OCI-LY1 (cell line): ENCODE measurements at regions not wholly inside any gene's neighbourhood (a gene's known extent, or its start where the extent isn't known, plus 50 kb on each side); places are given as distances from the start of the nearest gene placed in this dataset.

Experiments used
- H2AFZ ChIP-seq: fragments of 200-600 bp; sonication (generic), shearing (Covaris generic); 2 replicates; pipeline ENCODE4 v1.6.0; 2014; ENCODE audit warnings: antibody characterized with exemption, mild to moderate bottlenecking, low read length
- H3F3A ChIP-seq: fragments of 200-600 bp; sonication (generic), shearing (Covaris generic); 2 replicates; pipeline ENCODE4 v1.6.0; 2014; ENCODE audit warnings: mild to moderate bottlenecking, antibody characterized with exemption, low read length, moderate library complexity; ENCODE audit not compliant: insufficient read depth
- H3K27ac ChIP-seq: fragments of 200-600 bp; sonication (generic); 2 replicates; pipeline ENCODE4 v1.5.1; 2014; ENCODE audit warnings: low read length, mixed run types, mild to moderate bottlenecking, low read depth; ENCODE audit not compliant: poor library complexity, severe bottlenecking
- H3K27me3 ChIP-seq: fragments of 200-600 bp; sonication (generic); 2 replicates; pipeline ENCODE4 v1.6.0; 2014; ENCODE audit warnings: antibody characterized with exemption, mild to moderate bottlenecking, low read length, moderate library complexity; ENCODE audit not compliant: insufficient read depth
- H3K36me3 ChIP-seq: fragments of 200-600 bp; sonication (generic); 2 replicates; pipeline ENCODE4 v1.6.1; 2014; ENCODE audit warnings: mild to moderate bottlenecking, antibody characterized with exemption, low read length, moderate library complexity, mixed read lengths; ENCODE audit not compliant: insufficient read depth
- H3K4me1 ChIP-seq: fragments of 200-600 bp; sonication (generic); 2 replicates; pipeline ENCODE4 v1.5.1; 2014; ENCODE audit warnings: mild to moderate bottlenecking, low read length, moderate library complexity; ENCODE audit not compliant: insufficient read depth, severe bottlenecking
- H3K4me2 ChIP-seq: fragments of 200-600 bp; sonication (generic), shearing (Covaris generic); 2 replicates; pipeline ENCODE4 v1.6.1; 2014; ENCODE audit warnings: low read length
- H3K4me3 ChIP-seq: fragments of 200-600 bp; sonication (generic); 2 replicates; pipeline ENCODE4 v1.5.1; 2014; ENCODE audit warnings: low read length, low read depth, mild to moderate bottlenecking, mixed read lengths; ENCODE audit not compliant: poor library complexity, severe bottlenecking
- H3K79me2 ChIP-seq: fragments of 200-600 bp; shearing (Covaris generic); 2 replicates; pipeline ENCODE4 v1.6.1; 2016; ENCODE audit warnings: mixed run types, low read length, mixed read lengths; ENCODE audit not compliant: insufficient read depth
- H3K9ac ChIP-seq: fragments of 200-600 bp; sonication (generic), shearing (Covaris generic); 2 replicates; pipeline ENCODE4 v1.6.1; 2014; ENCODE audit warnings: mild to moderate bottlenecking, low read length, mixed read lengths
- H3K9me2 ChIP-seq: fragments of 200-600 bp; sonication (generic), shearing (Covaris generic); 2 replicates; pipeline ENCODE4 v1.6.1; 2014; ENCODE audit warnings: low read depth, mild to moderate bottlenecking, low read length, mixed read lengths
- H3K9me3 ChIP-seq: fragments of 200-600 bp; shearing (Covaris generic); 2 replicates; pipeline ENCODE4 v1.6.1; 2014; ENCODE audit warnings: low read length, mixed read lengths
- H4K20me1 ChIP-seq: fragments of 200-600 bp; sonication (generic), shearing (Covaris generic); 2 replicates; pipeline ENCODE4 v1.6.0; 2016; ENCODE audit warnings: mild to moderate bottlenecking, low read length; ENCODE audit not compliant: insufficient read depth
- CTCF ChIP-seq: fragments of 200-600 bp; sonication (generic), shearing (Covaris generic); IDR thresholded peaks from 2 replicates; pipeline ENCODE4 v1.5.1; 2017; ENCODE audit warnings: mild to moderate bottlenecking, antibody characterized with exemption, low read length, moderate library complexity, mixed read lengths
- EZH2 ChIP-seq: fragments of 200-600 bp; sonication (generic), shearing (Covaris generic); IDR thresholded peaks from 2 replicates; pipeline ENCODE4 v1.8.0; 2017; ENCODE audit warnings: borderline replicate concordance, mixed run types, mild to moderate bottlenecking, antibody characterized with exemption, low read length, moderate library complexity, mixed read lengths

GRCh38 chr5:121109817-121110216, 645.7 kb downstream of the PRR16 start:
- Histone ChIP-seq H3K36me3 (no peaks in the 10 kb centered on the region), H3K9me2 (no peaks in the 10 kb centered on the region), H3K4me1 (no peaks in the 10 kb centered on the region), H4K20me1 (no peaks in the 10 kb centered on the region), H3K4me2 (no peak overlapping the region), H3K27ac (no peak overlapping the region), H3K4me3 (no peak overlapping the region), H3F3A (no peaks in the 10 kb centered on the region), H3K27me3 (no peaks in the 10 kb centered on the region), H3K79me2 (no peaks in the 10 kb centered on the region), H2AFZ (no peak overlapping the region), H3K9me3 (no peaks in the 10 kb centered on the region), H3K9ac (no peak overlapping the region)
- TF ChIP-seq EZH2 = no peak
- TF ChIP-seq CTCF = no peak

GRCh38 chr5:121121786-121122185, 657.7 kb downstream of the PRR16 start:
- H2AFZ ChIP-seq = no peak overlapping the region
- TF ChIP-seq EZH2 (no peak), CTCF (no peak)
- no peaks in the 10 kb centered on the region for H3K36me3 ChIP-seq
- no peaks in the 10 kb centered on the region for H3F3A ChIP-seq
- H3K27me3 ChIP-seq = no peaks in the 10 kb centered on the region
- H4K20me1 ChIP-seq = no peaks in the 10 kb centered on the region
- no peaks in the 10 kb centered on the region for H3K4me1 ChIP-seq
- H3K27ac ChIP-seq = no peak overlapping the region
- H3K79me2 ChIP-seq = no peaks in the 10 kb centered on the region
- H3K9ac ChIP-seq = no peak overlapping the region
- H3K9me3 ChIP-seq = no peaks in the 10 kb centered on the region
- H3K4me3 ChIP-seq = no peak overlapping the region
- H3K9me2 ChIP-seq = no peaks in the 10 kb centered on the region
- no peak overlapping the region for H3K4me2 ChIP-seq

GRCh38 chr5:121138495-121138907, 674.4 kb downstream of the PRR16 start:
- H2AFZ ChIP-seq = no peak overlapping the region
- no peak overlapping the region for H3K9ac ChIP-seq
- no peak for TF ChIP-seq EZH2
- no peak for TF ChIP-seq CTCF
- H3K4me3 ChIP-seq = no peak overlapping the region
- no peaks in the 10 kb centered on the region for H3K36me3 ChIP-seq
- no peaks in the 10 kb centered on the region for H4K20me1 ChIP-seq
- H3K4me2 ChIP-seq = no peak overlapping the region
- H3K79me2 ChIP-seq = no peaks in the 10 kb centered on the region
- H3K9me3 ChIP-seq = no peaks in the 10 kb centered on the region
- H3K4me1 ChIP-seq = no peaks in the 10 kb centered on the region
- H3K9me2 ChIP-seq = no peaks in the 10 kb centered on the region
- no peaks in the 10 kb centered on the region for H3K27me3 ChIP-seq
- no peak overlapping the region for H3K27ac ChIP-seq
- H3F3A ChIP-seq = no peaks in the 10 kb centered on the region
